Neural cell (in vitro differentiated cells): ENCODE measurements at regions not wholly inside any gene's neighbourhood (a gene's known extent, or its start where the extent isn't known, plus 50 kb on each side); places are given as distances from the start of the nearest gene placed in this dataset.

Source experiments
- H2AFZ ChIP-seq: fragments of 200-600, 300-800 bp; sonication (generic), shearing (Covaris generic); 2 replicates; pipeline ENCODE4 v1.6.0; 2014; ENCODE audit warnings: low read depth, mild to moderate bottlenecking, antibody characterized with exemption, low read length, moderate library complexity
- H3F3A ChIP-seq: fragments of 200-600 bp; shearing (Covaris generic); 2 replicates; pipeline ENCODE4 v1.6.1; 2016; ENCODE audit warnings: mild to moderate bottlenecking, moderate library complexity, mixed read lengths, antibody characterized with exemption, low read length; ENCODE audit not compliant: insufficient read depth, poor library complexity, severe bottlenecking
- H3K27ac ChIP-seq: fragments of 200-600, 300-800 bp; sonication (generic), shearing (Covaris generic); 2 replicates; pipeline ENCODE4 v1.5.1; 2014; ENCODE audit warnings: mild to moderate bottlenecking, low read length, moderate library complexity
- H3K27me3 ChIP-seq: fragments of 300-800, 200-600 bp; sonication (generic), shearing (Covaris generic); 2 replicates; pipeline ENCODE4 v1.6.0; 2014; ENCODE audit warnings: mild to moderate bottlenecking, low read depth, low read length, moderate library complexity; ENCODE audit not compliant: insufficient read depth
- H3K36me3 ChIP-seq: fragments of 300-800, 200-600 bp; sonication (generic), shearing (Covaris generic); 2 replicates; pipeline ENCODE4 v1.5.1; 2014; ENCODE audit warnings: mild to moderate bottlenecking, antibody characterized with exemption, low read length, moderate library complexity; ENCODE audit not compliant: insufficient read depth
- H3K4me2 ChIP-seq: fragments of 300-800, 200-600 bp; sonication (generic), shearing (Covaris generic); 2 replicates; pipeline ENCODE4 v1.6.0; 2014; ENCODE audit warnings: mild to moderate bottlenecking, low read length
- H3K4me3 ChIP-seq: fragments of 300-800, 200-600 bp; sonication (generic), shearing (Covaris generic); 2 replicates; pipeline ENCODE4 v1.5.1; 2014; ENCODE audit warnings: mild to moderate bottlenecking, low read length, moderate library complexity
- H3K79me2 ChIP-seq: fragments of 200-600 bp; shearing (Covaris generic); replicated peaks from 2 replicates; pipeline ENCODE4 v1.6.0; 2014; ENCODE audit warnings: mild to moderate bottlenecking, low read length, moderate library complexity; ENCODE audit not compliant: insufficient read depth
- H3K9ac ChIP-seq: fragments of 300-800, 200-600 bp; sonication (generic), shearing (Covaris generic); 2 replicates; pipeline ENCODE4 v1.6.1; 2016; ENCODE audit warnings: mild to moderate bottlenecking, low read length, mixed read lengths
- H3K9me2 ChIP-seq: fragments of 200-600 bp; shearing (Covaris generic); 2 replicates; pipeline ENCODE4 v1.6.1; 2016; ENCODE audit warnings: mild to moderate bottlenecking, low read length, mixed read lengths; ENCODE audit not compliant: insufficient read depth
- H3K9me3 ChIP-seq: fragments of 200-600, 300-800 bp; sonication (generic), shearing (Covaris generic); 2 replicates; pipeline ENCODE4 v1.6.1; 2016; ENCODE audit warnings: mild to moderate bottlenecking, mixed run types, low read length, moderate library complexity, mixed read lengths
- H4K20me1 ChIP-seq: fragments of 200-600 bp; shearing (Covaris generic); 2 replicates; pipeline ENCODE4 v1.6.1; 2016; ENCODE audit warnings: mild to moderate bottlenecking, mixed run types; ENCODE audit not compliant: insufficient read depth
- CTCF ChIP-seq: fragments of 450-650 bp; IDR thresholded peaks from 2 replicates; pipeline ENCODE4 v1.5.1; 2014; ENCODE audit warnings: antibody characterized with exemption, mild to moderate bottlenecking, moderate library complexity; ENCODE audit not compliant: poor library complexity, severe bottlenecking
- EP300 ChIP-seq: fragments of 450-650 bp; conservative IDR thresholded peaks from 2 replicates; pipeline ENCODE4 v1.6.1; 2014; ENCODE audit warnings: antibody characterized with exemption, mild to moderate bottlenecking, moderate library complexity; ENCODE audit not compliant: poor library complexity, severe bottlenecking
- EZH2 ChIP-seq: fragments of 200-600, 300-800 bp; shearing (Covaris generic), sonication (generic); IDR thresholded peaks from 2 replicates; pipeline ENCODE4 v1.6.1; 2014; ENCODE audit warnings: antibody characterized with exemption, low read length, borderline replicate concordance, mild to moderate bottlenecking; ENCODE audit not compliant: insufficient read depth, poor library complexity, severe bottlenecking
- MXI1 ChIP-seq: fragments of 450-650 bp; conservative IDR thresholded peaks from 2 replicates; pipeline ENCODE4 v1.6.1; 2014; ENCODE audit warnings: antibody characterized with exemption, mild to moderate bottlenecking; ENCODE audit not compliant: poor library complexity, severe bottlenecking
- POLR2AphosphoS5 ChIP-seq: IDR thresholded peaks from 2 replicates; pipeline ENCODE4 v1.6.1; 2012
- RAD21 ChIP-seq: fragments of 450-650 bp; conservative IDR thresholded peaks from 2 replicates; pipeline ENCODE4 v1.6.1; 2014; ENCODE audit warnings: antibody characterized with exemption, mild to moderate bottlenecking, moderate library complexity
- REST ChIP-seq: IDR thresholded peaks from 2 replicates; pipeline ENCODE4 v1.6.1; 2012; ENCODE audit warnings: borderline replicate concordance
- SMC3 ChIP-seq: fragments of 450-650 bp; conservative IDR thresholded peaks from 2 replicates; pipeline ENCODE4 v1.6.1; 2014; ENCODE audit warnings: antibody characterized with exemption, mild to moderate bottlenecking, moderate library complexity; ENCODE audit not compliant: poor library complexity
- TAF1 ChIP-seq: IDR thresholded peaks from 2 replicates; pipeline ENCODE4 v1.6.1; 2012; ENCODE audit warnings: low read depth

- Histone ChIP-seq H3K36me3 (no peaks in the 10 kb centered on the region), H3K79me2 (no peaks in the 10 kb centered on the region), H2AFZ (no peak overlapping the region), H3K9me3 (no peaks in the 10 kb centered on the region), H3K9me2 (no peaks in the 10 kb centered on the region), H3K4me2 (no peak overlapping the region), H3K27ac (no peak overlapping the region), H3K27me3 (no peaks in the 10 kb centered on the region), H3K4me3 (no peak overlapping the region), H3K9ac (no peak overlapping the region), H4K20me1 (no peaks in the 10 kb centered on the region), H3F3A (no peaks in the 10 kb centered on the region)
- no peak for TF ChIP-seq SMC3
- TF ChIP-seq RAD21: no peak
- TF ChIP-seq CTCF: no peak
- TF ChIP-seq POLR2AphosphoS5: no peak
- no peak for TF ChIP-seq EP300
- no peak for TF ChIP-seq TAF1
- no peak for TF ChIP-seq REST
- no peak for TF ChIP-seq EZH2
- TF ChIP-seq MXI1: no peak
Measured at GRCh38 chr6:71404967-71405278, 116.3 kb downstream of the OGFRL1 start.

GRCh38 chr6:71405416-71405815 is 116.8 kb downstream of the OGFRL1 start:
- no peak overlapping the region for H2AFZ ChIP-seq
- no peak overlapping the region for H3K27ac ChIP-seq
- no peak overlapping the region for H3K4me2 ChIP-seq
- H3K27me3 ChIP-seq: no peaks in the 10 kb centered on the region
- no peaks in the 10 kb centered on the region for H3K9me2 ChIP-seq
- H3K4me3 ChIP-seq: no peak overlapping the region
- H3K9me3 ChIP-seq: no peaks in the 10 kb centered on the region
- TF ChIP-seq CTCF (no peak), EP300 (no peak), EZH2 (no peak), TAF1 (no peak), REST (no peak), POLR2AphosphoS5 (no peak), SMC3 (no peak), MXI1 (no peak), RAD21 (no peak)
- no peaks in the 10 kb centered on the region for H3K79me2 ChIP-seq
- no peak overlapping the region for H3K9ac ChIP-seq
- no peaks in the 10 kb centered on the region for H4K20me1 ChIP-seq
- no peaks in the 10 kb centered on the region for H3K36me3 ChIP-seq
- H3F3A ChIP-seq: no peaks in the 10 kb centered on the region
